A549 (cell line): ENCODE measurements at regions not wholly inside any gene's neighbourhood (a gene's known extent, or its start where the extent isn't known, plus 50 kb on each side); places are given as distances from the start of the nearest gene placed in this dataset.

Source experiments
- CTCF ChIP-seq: fragments of >200 bp; sonication (Bioruptor Twin); formaldehyde crosslinking; IDR thresholded peaks from 3 replicates; pipeline ENCODE4 v1.5.1; 2016
- HOXA7 ChIP-seq: fragments of 250-450 bp; sonication (Bioruptor Pico); IDR thresholded peaks from 2 replicates; pipeline ENCODE4 v1.5.0; 2020; ENCODE audit warnings: mild to moderate bottlenecking, moderate library complexity
- MAFK ChIP-seq: fragments of 450-650 bp; IDR thresholded peaks from 2 replicates; pipeline ENCODE4 v1.6.1; 2014; ENCODE audit not compliant: partially characterized antibody
- MAZ ChIP-seq: fragments of 150-350 bp; IDR thresholded peaks from 2 replicates; pipeline ENCODE4 v1.6.1; 2014; ENCODE audit warnings: antibody characterized with exemption, low read depth, low read length, borderline replicate concordance
- NFE2L2 ChIP-seq: fragments of 150-350 bp; conservative IDR thresholded peaks from 2 replicates; pipeline ENCODE4 v1.6.1; 2014; ENCODE audit warnings: low read length
- PHF8 ChIP-seq: fragments of 200-600 bp; sonication (generic); IDR thresholded peaks from 2 replicates; pipeline ENCODE4 v1.6.1; 2016; ENCODE audit warnings: low read depth, mild to moderate bottlenecking, antibody characterized with exemption, moderate library complexity, borderline replicate concordance
- POLR2A ChIP-seq: IDR thresholded peaks from 2 replicates; pipeline ENCODE4 v1.6.1; 2012; ENCODE audit warnings: mild to moderate bottlenecking, low read length
- RNF2 ChIP-seq: fragments of 200-600 bp; sonication (generic); IDR thresholded peaks from 2 replicates; pipeline ENCODE4 v1.6.1; 2016; ENCODE audit warnings: low read depth, mild to moderate bottlenecking, antibody characterized with exemption, moderate library complexity, borderline replicate concordance
- TP53 ChIP-seq: fragments of 250-450 bp; sonication (Bioruptor Pico); IDR thresholded peaks from 2 replicates; pipeline ENCODE4 v1.5.0; 2021; ENCODE audit warnings: mild to moderate bottlenecking, moderate library complexity
- TF ChIP-seq, protein P1 (sequence below): IDR thresholded peaks from 2 replicates; pipeline ENCODE4 v1.6.1; 2012
- TF ChIP-seq, protein P2 (sequence below): fragments of >200 bp; sonication (Bioruptor Twin); formaldehyde crosslinking; IDR thresholded peaks from 3 replicates; pipeline ENCODE4 v1.6.1; 2016
- TF ChIP-seq, protein P3 (sequence below): IDR thresholded peaks from 2 replicates; pipeline ENCODE4 v1.6.1; 2012
- TF ChIP-seq, protein P4 (sequence below): fragments of 200-600 bp; sonication (generic); IDR thresholded peaks from 2 replicates; pipeline ENCODE4 v1.6.1; 2016; ENCODE audit warnings: antibody characterized with exemption, mild to moderate bottlenecking, moderate library complexity

DNA sequence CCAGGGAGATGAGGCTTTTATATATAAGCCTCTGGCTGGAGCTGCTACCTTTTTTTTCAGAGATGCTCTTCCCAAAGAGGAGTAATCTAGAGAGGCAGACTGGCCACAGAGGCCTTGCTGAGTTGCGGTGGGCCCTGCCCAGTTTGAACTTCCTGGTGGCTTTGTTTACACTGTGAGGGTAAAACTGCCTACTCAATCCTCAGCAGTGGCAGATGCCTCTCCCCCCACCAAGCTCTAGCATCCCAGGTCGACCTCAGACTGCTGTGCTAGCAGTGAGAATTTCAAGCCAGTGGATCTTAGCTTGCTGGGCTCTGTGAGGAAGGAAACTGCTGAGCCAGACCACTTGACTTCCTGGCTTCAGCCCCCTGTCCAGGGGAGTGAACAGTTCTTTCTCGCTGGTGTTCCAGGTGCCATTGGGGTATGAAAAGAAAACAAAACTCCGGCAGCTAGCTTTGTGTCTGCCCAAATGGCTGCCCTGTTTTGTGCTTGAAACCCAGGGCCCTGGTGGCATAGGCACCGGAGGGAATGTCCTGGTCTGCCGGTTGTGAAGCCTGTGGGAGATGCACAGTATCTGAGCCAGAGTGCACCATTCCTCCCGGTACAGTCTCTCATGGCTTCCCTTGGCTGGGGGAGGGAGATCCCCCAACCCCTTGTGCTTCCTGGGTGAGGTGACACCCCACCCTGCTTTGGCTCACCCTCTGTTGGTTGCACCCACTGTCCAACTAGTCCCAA, 219.5 kb upstream of the IZUMO3 start:
- TF ChIP-seq RNF2 (no peak), POLR2A (no peak), MAZ (no peak), PHF8 (no peak), CTCF (no peak), TP53 (CRISPR knock-in tag) (no peak), HOXA7 (CRISPR knock-in tag) (no peak), NFE2L2 (no peak), MAFK (no peak)
- TF ChIP-seq, protein P1, sequence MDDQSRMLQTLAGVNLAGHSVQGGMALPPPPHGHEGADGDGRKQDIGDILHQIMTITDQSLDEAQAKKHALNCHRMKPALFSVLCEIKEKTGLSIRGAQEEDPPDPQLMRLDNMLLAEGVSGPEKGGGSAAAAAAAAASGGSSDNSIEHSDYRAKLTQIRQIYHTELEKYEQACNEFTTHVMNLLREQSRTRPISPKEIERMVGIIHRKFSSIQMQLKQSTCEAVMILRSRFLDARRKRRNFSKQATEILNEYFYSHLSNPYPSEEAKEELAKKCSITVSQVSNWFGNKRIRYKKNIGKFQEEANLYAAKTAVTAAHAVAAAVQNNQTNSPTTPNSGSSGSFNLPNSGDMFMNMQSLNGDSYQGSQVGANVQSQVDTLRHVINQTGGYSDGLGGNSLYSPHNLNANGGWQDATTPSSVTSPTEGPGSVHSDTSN = no peak
- TF ChIP-seq, protein P2, sequence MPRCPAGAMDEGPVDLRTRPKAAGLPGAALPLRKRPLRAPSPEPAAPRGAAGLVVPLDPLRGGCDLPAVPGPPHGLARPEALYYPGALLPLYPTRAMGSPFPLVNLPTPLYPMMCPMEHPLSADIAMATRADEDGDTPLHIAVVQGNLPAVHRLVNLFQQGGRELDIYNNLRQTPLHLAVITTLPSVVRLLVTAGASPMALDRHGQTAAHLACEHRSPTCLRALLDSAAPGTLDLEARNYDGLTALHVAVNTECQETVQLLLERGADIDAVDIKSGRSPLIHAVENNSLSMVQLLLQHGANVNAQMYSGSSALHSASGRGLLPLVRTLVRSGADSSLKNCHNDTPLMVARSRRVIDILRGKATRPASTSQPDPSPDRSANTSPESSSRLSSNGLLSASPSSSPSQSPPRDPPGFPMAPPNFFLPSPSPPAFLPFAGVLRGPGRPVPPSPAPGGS = no peak
- TF ChIP-seq, protein P3, sequence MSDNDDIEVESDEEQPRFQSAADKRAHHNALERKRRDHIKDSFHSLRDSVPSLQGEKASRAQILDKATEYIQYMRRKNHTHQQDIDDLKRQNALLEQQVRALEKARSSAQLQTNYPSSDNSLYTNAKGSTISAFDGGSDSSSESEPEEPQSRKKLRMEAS = no peak
- TF ChIP-seq, protein P4, sequence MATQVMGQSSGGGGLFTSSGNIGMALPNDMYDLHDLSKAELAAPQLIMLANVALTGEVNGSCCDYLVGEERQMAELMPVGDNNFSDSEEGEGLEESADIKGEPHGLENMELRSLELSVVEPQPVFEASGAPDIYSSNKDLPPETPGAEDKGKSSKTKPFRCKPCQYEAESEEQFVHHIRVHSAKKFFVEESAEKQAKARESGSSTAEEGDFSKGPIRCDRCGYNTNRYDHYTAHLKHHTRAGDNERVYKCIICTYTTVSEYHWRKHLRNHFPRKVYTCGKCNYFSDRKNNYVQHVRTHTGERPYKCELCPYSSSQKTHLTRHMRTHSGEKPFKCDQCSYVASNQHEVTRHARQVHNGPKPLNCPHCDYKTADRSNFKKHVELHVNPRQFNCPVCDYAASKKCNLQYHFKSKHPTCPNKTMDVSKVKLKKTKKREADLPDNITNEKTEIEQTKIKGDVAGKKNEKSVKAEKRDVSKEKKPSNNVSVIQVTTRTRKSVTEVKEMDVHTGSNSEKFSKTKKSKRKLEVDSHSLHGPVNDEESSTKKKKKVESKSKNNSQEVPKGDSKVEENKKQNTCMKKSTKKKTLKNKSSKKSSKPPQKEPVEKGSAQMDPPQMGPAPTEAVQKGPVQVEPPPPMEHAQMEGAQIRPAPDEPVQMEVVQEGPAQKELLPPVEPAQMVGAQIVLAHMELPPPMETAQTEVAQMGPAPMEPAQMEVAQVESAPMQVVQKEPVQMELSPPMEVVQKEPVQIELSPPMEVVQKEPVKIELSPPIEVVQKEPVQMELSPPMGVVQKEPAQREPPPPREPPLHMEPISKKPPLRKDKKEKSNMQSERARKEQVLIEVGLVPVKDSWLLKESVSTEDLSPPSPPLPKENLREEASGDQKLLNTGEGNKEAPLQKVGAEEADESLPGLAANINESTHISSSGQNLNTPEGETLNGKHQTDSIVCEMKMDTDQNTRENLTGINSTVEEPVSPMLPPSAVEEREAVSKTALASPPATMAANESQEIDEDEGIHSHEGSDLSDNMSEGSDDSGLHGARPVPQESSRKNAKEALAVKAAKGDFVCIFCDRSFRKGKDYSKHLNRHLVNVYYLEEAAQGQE = no peak
